GM19351 (cell line): ENCODE measurements at regions not wholly inside any gene's neighbourhood (a gene's known extent, or its start where the extent isn't known, plus 50 kb on each side); places are given as distances from the start of the nearest gene placed in this dataset.
"Not testable (repeated sequence)": the region's sequence is repeated elsewhere in the genome, so short reads cannot be mapped to it uniquely, and the experiment has no call there.

ENCODE experiments used
- ATAC-seq: cut with Tn5 transposase; IDR thresholded peaks from one replicate; pipeline ENCODE4 v1.9.1; 2021; ENCODE audit warnings: mild to moderate bottlenecking, moderate library complexity; ENCODE audit not compliant: unreplicated experiment

DNA sequence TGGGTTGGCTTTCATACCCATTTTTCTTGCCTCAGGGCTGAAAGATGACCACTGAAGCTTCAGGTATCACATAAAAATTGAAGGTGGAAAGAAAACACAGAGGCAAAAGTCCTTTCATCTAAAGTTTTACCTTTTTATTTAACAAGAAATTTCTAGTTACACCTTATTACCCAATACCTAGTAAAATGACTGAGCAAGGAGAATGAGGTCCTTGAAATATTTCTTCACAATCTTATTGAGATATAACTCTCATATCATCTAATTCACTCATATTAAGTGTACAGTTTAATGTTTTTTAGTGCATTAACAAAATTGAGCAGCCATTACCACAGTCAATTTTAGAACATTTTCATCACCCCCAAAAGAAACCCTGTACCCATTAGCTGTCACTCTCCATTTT lies 112.9 kb upstream of the ADTRP start:
- no peak for ATAC-seq

DNA sequence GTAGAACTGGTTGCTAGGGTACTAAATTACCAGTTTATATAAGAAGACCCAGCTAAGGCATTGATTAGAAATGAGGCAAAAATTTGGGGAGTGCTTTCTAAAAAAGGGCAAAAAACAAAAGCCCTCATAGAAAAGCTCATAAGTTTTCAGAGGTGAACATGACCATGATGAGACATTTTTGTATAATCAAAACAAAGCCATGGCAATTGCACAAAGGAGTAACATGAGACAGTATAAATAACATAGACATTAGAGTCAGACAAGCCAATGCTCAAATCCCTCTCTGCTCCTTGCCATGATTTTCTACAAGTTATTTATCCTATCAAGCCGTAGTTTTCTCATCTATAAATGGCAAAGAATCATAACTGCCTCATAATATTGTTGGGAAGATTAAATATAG lies 112.2 kb upstream of the ADTRP start:
- no peak for ATAC-seq

DNA sequence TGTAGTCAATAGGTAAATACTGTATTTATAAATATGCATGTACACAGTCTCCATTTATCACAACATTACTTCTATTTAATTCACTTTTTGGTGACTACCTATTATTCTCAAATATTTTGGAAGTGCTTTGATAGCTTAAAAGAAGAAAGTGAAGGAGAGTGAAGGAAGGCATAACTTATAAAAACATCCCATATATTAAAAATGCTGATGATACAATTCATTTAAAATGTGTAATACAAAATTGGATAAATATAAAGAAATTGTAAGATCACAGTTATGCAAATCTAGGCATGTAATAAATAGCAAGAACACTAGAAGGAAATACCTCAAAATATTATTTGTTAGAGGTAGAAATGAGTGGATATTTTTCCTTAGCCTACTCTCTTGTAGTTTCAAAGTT lies 111.6 kb upstream of the ADTRP start:
- ATAC-seq, result no peak

DNA sequence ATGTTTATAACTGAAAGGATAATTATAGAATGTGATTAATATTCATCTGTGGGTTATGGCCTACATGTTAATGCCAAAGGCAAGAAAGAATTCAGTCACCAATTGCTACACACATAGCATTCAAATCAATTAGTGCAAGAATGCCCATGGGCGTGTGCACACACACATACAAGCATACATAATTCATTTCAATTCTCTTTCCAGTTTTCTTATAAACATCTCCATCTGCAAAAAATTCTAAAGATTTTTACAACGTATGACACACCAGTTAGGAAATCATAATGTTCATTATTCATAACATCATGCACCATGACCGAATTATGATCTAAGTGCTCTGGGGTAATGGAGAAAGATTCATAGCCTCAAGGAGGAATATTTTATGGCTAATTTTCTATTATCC lies 111.0 kb upstream of the ADTRP start:
- ATAC-seq, result no peak

DNA sequence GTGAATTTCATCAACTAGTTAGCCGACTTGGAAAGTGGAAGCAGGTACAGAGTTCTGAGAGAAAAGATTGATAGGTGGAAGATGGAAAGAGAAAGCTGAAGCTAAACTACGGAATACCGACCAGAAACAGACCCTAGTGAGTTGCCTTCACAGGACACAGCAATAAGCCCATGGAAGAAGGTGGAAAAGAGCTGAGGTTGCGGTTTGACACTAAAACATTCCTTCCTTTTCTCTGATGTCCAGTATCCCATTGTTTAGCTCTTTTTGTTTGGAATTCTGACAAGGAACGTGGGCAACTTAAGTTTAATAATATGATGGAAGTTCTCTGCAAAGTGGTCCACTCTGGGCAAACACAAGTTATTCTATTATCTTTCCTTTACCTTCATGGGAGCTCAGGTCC lies 110.1 kb upstream of the ADTRP start:
- ATAC-seq, result no peak

DNA sequence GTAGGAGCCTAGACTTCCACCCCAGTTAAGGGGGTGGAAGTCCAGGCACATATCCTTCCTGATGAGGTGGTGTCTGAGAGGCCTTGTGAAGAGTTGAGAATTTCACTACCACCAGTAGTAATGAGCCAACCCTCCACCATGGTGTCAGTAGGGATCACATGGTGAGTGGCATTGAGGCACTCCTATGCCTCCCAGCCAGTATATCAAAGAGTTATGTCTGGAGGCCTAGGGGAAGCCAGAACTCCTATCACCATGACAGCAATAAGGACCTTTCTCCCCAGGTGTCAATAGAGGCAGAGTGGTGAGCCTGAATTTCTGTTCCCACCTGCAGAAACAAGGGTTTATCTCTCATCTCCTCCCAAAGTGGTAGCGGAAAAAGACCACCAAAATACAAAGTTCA lies 106.6 kb upstream of the ADTRP start:
- no peak for ATAC-seq

DNA sequence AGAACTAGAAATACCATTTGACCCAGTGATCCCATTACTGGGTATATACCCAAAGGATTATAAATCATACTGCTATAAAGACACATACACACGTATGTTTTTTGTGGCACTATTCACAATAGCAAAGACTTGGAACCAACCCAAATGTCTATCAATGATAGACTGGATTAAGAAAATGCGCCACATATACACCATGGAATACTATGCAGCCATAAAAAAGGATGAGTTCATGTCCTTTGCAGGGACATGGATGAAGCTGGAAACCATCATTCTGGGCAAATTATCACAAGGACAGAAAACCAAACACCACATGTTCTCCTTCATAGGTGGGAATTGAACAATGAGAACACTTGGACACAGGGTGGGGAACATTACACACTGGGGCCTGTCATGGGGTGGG lies 104.9 kb upstream of the ADTRP start:
- ATAC-seq, result not testable (repeated sequence)

DNA sequence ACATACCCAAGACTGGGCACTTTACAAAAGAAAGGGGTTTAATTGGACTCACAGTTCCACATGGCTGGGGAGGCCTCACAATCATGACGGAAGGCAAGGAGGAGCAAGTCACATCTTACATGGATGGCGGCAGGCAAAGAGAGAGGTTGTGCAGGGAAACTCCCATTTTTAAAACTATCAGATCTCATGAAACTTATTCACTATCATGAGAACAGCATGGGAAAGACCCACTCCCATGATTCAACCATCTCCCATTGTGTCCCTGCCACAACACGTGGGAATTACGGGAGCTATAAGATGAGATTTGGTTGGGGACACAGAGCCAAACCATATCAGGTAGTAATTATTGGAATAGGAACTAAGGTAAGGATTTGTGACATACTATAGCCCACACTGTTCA lies 101.6 kb upstream of the ADTRP start:
- ATAC-seq, result not testable (repeated sequence)

DNA sequence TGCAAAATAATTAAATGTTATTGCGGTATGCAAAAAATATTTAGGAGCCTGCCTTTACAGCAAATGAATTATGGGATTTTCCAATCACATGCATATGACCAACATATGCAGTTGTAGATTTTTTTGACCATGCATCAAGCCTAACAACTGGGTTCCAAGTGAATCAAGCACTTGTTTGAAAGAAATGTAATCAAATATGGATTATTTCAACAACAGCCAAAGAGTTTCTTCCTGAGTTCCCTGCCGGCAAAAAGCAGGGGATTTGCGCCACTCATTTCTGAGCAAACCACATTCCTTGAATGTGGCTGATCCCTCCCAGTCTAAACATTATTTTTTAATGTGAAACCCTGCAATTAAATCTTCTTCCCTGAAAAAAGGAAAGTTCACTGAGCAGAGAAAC lies 100.1 kb upstream of the ADTRP start:
- no peak for ATAC-seq

DNA sequence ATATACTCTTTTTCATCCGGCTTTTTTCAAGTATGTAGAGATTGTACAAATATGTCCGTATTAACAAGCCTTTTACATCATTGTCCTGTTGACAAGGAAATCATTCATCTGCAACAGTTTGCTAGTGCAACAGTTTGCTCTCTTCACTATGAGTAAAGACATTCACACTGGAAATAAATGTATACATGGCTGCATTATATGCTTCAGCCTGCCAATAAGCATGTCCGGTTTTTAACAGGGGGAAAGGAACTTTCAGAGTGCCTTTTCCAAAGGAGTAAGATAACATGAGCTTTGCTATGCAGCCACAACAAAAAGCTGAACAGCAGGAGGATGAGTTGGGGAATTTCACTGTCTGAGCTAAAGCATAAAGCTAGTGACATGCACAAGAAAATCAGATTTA lies 99.4 kb upstream of the ADTRP start:
- ATAC-seq, result no peak

DNA sequence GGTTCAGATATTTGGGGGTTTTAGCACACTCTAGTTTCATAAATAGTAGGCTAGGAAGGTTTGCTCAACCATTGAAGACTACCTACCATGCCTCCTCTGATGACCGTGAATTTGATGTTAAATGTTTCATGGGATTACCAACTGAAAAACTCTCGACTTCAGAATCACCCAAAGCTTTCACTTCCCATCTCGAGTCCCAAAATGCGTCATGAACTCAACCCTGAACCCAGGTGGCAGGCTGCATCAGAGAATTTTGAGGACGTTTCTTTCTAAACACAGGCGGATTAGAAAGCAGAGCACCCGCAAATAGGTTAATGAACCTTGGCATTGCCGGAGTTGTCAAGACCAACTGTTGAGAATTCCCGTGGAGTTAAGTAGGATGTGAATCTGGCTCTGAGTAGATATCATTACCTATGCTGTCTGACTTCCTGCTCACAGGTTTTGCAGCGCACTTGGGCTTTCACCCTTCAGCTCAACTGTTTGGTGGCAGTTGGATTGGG lies 98.4 kb upstream of the ADTRP start:
- ATAC-seq, result peak; percentile 79

DNA sequence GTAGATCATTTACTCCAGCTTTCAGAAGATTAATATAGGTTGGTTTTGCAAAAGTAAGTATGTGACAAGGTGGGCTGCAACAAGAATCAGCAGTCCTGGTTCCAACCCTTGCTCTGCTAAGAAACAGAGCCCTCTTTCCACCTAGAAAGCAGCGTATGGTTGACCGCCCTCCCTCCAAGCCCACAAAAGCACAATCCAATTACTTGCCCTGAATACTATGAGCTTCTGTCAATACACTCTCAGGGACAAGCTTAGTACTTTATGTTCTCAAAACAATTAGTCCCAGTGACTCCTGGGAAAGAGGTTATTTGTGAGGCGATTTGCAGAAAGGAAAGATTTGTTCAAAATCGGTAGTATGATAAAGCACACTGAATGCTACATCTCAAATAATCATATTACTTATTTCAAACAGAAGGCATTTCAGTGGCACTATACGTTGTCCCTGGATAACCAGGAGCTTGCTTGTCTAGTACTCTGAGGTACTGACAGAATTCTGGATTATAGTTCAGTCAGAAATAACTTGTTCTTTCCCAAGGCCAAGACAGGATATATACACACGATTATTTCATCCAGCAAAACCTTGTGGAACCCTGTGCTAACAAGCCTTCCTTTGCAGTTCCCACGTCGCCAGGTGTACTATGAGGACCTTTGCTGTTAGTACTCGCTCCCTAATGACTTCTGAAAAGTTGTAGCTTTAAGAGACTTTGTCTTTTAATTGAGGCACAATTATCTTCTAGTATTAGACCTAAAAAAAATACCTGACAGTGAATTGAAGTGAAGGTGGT lies 96.9 kb upstream of the ADTRP start:
- no peak for ATAC-seq

DNA sequence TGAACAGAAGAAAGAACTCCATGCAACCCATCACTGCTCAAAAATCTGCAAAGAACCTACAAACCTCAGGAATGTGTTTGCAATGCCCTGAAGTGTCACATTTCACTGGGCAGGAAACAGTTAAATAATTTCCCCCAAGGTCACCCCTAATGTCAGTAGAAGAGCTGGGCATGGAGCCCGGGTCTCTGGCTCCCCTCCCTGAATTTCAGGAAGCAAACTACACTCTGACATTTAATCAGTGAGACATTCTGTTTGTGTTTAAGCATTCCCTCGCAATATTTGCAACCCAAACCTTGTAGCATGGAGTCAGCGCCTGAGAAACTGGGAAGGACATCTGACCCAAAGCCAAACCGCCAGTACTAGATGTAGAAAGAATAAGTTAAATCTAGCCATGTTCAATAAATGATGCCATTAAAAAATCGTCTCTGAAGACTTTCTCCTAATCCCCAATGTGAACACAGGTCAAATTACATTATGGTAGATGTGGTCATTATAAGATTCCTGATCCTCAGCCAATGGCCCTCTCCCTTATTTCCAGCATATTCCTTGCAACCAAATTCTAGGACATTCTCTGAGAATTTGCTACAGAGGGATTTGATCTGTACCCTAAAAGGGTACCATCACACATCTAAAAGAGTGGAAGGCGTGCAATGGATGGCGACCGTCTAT lies 91.2 kb upstream of the ADTRP start:
- no peak for ATAC-seq

DNA sequence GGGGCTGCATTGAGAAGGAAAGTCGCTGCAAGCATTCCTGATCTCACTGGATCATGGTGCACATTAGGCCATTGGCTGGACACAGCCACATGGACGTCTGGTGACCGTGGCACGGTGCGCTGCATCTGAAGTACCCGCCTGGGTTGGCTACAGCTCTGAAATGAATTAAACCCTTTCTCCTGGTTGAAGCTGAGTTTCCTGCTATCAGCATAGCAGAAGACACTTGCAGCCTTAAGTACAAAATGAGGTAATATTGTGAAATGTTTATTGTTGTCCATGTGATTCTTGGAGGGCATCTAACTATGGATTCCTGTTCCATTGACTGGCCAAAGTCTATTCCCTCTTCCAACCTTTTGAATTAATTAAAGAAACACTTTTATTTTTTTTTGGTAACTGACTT lies 89.8 kb upstream of the ADTRP start:
- no peak for ATAC-seq

DNA sequence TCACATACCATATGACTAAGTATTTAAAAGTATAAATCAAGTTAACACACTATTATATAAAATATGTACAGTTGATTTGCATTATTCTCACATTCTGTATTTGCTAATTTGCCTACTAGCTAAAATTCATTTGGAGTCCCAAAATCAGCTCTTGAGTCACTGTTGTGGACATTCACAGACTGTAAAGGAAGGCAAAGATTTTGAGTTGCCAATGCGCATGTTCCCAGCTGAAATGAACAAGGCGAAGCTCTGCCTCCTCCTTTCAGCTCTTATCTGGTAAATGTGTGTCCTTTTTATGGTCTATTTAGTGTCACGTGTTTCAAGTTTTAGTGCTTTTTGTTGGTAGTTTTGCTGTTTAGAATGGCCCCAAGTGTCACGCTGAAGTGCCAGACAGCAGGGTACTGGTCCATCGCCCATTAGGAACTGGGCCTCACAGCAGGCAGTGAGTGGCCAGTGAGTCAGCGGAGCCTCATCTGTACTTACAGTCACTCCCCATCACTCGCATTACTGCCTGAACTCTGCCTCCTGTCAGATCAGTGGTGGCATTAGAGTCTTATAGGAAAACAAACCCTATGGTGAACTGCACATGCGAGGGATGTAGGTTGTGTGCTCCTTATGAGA lies 87.2 kb upstream of the ADTRP start:
- no peak for ATAC-seq

DNA sequence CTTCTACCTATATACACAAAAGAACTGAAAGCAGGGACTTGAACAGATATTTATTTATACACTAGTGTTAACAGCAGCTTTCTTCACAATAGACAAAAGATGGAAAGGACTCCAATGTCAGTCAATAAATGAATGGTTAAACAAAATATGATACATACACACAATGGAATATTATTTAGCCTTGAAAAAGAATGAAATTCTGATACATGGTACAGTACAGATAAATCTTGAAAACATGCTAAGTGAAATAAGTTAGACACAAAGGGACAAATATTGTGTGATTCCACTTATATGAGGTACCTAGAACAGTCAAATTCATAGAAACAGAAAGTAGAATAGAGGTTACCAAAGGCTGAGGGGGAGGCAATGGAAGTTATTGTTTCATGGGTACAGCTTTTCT lies 79.8 kb upstream of the ADTRP start:
- no peak for ATAC-seq

DNA sequence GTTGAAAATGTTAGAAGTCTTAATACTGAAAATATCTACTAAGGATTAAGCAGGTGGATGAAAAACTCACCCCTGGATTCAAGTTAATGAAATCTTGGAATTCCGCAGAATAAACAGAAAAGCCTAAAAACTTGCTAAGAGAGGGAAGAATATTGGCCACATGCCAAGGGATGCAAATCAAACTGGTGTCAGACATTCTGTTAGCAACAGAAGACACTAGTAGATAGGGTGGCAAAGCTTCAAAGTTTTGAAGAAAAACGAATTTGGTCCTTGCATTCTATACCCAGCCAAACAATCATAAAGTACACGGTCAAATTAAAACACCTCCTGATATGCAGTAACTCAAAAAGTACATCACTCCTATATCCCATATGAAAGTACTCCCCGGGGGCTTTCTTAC lies 77.1 kb upstream of the ADTRP start:
- no peak for ATAC-seq

DNA sequence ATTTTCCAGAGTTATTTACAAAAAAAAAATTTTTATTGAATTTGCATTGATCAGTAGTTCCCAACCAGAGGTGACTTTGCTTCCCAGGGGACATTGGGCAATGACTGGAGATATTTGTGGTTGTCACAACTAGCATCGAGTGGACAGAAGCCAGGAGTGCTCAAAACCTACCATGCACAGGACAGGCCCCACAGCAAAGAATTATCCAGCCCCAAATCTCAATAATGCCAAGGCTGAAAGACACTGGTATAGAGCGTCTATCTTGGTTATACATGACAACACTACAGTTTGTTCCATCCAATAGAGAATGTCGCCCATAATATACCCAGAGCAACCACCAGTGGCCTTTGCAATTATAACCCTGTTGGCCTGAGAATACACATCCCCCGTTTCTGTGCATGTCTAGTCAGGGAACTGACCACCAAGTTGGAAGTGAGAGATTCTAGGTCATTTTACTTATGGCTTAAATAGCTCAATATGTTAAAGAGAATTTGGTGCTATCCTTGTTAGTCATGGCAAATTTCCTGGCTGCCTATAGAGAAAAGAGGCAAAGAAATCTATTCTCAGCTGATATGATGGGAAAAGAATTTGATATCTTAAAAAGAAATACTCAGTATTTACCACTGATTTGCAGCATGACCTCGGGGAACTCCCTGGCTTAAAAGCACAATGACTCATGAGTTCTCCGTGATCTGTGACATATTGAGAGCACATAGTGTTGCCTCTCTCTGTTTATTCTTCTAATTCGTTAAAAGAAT lies 76.0 kb upstream of the ADTRP start:
- ATAC-seq, result peak; percentile 28

DNA sequence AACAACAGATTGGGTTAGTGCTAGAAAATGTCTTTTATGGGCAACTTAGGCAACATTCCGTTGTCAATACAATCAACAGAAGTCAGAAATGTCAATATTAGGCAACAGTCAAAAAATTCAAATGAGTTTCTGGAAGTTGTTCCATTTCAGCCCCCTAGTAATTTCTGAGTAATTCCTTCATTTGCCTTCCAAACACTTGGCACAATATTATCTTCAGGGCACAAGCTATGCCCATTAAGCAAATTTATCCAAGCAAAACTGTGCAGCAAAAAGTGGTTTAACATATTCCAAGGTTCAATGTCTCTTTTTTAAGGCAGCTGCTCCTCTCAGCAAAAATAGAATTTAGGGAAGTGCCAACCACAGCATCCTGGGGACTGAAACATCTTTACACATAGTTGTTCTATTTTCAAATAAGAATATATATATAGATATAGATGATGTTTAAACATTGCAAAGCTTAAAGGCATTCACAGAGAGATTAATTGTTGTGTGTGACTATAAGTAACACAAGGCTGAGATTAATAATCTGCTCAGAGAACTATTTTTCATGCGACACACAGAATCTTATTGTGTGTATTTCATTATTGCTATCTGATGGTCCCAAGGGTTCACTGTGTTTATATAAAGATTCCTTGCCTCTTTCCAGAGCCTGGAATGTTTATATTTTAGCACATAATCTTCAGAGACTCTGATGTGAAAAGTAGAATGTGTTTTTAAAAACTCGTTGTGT lies 75.2 kb upstream of the ADTRP start:
- ATAC-seq, result no peak

DNA sequence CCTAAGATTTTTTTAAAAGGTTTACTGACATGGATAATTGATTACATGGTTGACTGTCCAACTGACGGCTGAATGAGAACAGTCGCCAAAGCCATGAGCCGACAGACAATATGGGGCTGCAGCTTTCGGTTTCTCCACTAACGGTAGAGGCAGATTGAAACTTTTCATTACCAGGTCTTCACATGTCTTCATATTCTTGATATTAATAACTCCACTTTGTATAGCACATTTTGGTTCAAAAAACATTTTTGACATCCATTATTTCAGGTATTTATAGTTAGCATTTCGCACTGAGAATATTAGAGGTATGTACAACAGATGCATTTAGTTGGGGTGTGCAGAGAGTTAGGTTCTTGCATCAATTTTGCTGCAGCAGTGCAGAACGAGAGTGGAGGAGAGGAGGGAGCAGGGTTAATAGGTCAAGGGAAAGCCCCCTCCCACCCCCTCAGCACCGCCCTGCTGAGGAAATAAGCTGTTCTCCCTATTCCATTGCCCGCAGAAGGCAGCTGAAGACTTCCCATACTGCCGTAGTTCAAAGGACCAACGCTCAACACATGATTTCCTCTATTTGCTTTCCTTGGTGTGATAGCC lies 73.6 kb upstream of the ADTRP start:
- ATAC-seq, result peak; percentile 72
